ENCODE measurements at regions not wholly inside any gene's neighbourhood (a gene's known extent, or its start where the extent isn't known, plus 50 kb on each side); places are given as distances from the start of the nearest gene placed in this dataset.

DNA sequence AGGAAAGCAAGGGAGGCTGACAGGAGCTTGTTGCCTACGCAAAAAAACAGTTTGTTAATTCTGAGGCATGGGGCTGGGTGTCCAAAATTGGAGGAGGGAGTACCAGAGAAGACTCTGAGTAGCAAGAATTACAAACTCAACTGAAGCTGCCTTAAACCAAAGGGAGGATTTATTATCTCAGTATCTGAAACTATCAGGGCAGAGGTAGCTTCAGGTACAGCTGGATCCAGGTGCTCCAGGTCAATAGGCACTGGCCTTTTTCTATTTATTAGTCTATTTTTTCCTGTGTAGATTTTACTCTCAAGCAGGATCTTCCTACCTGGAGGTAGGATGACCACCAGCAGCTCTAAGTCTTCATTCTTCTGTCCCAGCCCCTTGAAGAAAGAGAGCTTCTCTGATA is 135.3 kb upstream of the NCOR2 start:
- TF ChIP-seq, protein P1, sequence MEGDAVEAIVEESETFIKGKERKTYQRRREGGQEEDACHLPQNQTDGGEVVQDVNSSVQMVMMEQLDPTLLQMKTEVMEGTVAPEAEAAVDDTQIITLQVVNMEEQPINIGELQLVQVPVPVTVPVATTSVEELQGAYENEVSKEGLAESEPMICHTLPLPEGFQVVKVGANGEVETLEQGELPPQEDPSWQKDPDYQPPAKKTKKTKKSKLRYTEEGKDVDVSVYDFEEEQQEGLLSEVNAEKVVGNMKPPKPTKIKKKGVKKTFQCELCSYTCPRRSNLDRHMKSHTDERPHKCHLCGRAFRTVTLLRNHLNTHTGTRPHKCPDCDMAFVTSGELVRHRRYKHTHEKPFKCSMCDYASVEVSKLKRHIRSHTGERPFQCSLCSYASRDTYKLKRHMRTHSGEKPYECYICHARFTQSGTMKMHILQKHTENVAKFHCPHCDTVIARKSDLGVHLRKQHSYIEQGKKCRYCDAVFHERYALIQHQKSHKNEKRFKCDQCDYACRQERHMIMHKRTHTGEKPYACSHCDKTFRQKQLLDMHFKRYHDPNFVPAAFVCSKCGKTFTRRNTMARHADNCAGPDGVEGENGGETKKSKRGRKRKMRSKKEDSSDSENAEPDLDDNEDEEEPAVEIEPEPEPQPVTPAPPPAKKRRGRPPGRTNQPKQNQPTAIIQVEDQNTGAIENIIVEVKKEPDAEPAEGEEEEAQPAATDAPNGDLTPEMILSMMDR (IDR thresholded peaks at IDR 0.05) = no peak
- TF ChIP-seq POLR2AphosphoS5 (IDR thresholded peaks at IDR 0.05; ENCODE audit: low read depth, low read length) (no peak), SIN3A (IDR thresholded peaks at IDR 0.05; ENCODE audit: borderline replicate concordance, insufficient read depth, low read depth, low read length) (no peak), TCF7L2 (IDR thresholded peaks at IDR 0.05; ENCODE audit: low read depth, low read length) (no peak)

Measured in Panc1 (cell line).